ENCODE measurements at regions not wholly inside any gene's neighbourhood (a gene's known extent, or its start where the extent isn't known, plus 50 kb on each side); places are given as distances from the start of the nearest gene placed in this dataset.

DNA sequence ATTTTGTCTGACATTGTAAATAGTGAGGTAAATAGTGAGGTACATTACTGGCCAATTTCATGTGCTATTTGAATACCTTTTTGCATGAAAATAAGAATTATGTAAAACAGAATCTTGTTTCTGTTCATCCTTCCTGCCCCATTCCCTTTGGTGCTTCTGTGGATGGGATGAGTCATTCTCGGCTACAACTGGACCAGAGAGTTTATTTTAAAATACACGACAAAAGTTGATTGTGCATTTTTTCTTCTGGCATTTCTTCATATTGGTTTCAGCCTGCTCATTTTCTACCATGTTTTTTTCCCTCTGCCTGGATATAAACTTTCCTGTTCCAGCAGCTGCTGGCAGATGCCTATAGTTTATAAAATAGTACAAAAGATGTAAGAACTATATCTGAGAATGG is 107.5 kb downstream of the CYSLTR2 start:
- TF ChIP-seq POU2F2 (IDR thresholded peaks at IDR 0.05; ENCODE audit: low read depth, low read length) (no peak), POLR2A (IDR thresholded peaks at IDR 0.05; ENCODE audit: low read depth, low read length) (no peak), POLR2AphosphoS5 (IDR thresholded peaks at IDR 0.05; ENCODE audit: low read depth, low read length) (no peak), SPI1 (IDR thresholded peaks at IDR 0.05; ENCODE audit: low read depth, low read length) (no peak), TAF1 (IDR thresholded peaks at IDR 0.05; ENCODE audit: low read depth, low read length) (no peak)

Data from GM12891 (cell line).